Liver (tissue), 8 donors: ENCODE measurements at regions not wholly inside any gene's neighbourhood (a gene's known extent, or its start where the extent isn't known, plus 50 kb on each side); places are given as distances from the start of the nearest gene placed in this dataset.
"Not testable (repeated sequence)": the region's sequence is repeated elsewhere in the genome, so short reads cannot be mapped to it uniquely, and the experiment has no call there.

Source experiments
- DNase-seq: peaks from one replicate; pipeline ENCODE4 v3.0.0-alpha.2; 2017; ENCODE audit warnings: low spot score
- H3K27ac ChIP-seq, 2 donors: one replicate each; pipeline ENCODE4 v1.7.0; 2013; ENCODE audit warnings: inconsistent platforms in 2 of 2, low read length in 2 of 2, control low read depth in 1 of 2, low read depth in 1 of 2, mild to moderate bottlenecking in 1 of 2
- H3K27me3 ChIP-seq, 4 donors: one replicate each; pipeline versions ENCODE4 v1.6.1 to v1.7.0; 2013; ENCODE audit warnings: low read length in 3 of 4, inconsistent platforms in 1 of 4, mild to moderate bottlenecking in 1 of 4, moderate library complexity in 1 of 4; ENCODE audit not compliant: control insufficient read depth in 4 of 4, insufficient read depth in 4 of 4
- H3K36me3 ChIP-seq, 4 donors: one replicate each; pipeline versions ENCODE4 v1.6.1 to v1.7.0; 2013; ENCODE audit warnings: low read length in 3 of 4, mild to moderate bottlenecking in 3 of 4, low read depth in 1 of 4, moderate library complexity in 1 of 4; ENCODE audit not compliant: control insufficient read depth in 4 of 4, insufficient read depth in 3 of 4
- H3K4me1 ChIP-seq, 4 donors: one replicate each; pipeline versions ENCODE4 v1.6.1 to v1.7.0; 2013; ENCODE audit warnings: low read length in 3 of 4, mild to moderate bottlenecking in 3 of 4, moderate library complexity in 1 of 4; ENCODE audit not compliant: control insufficient read depth in 4 of 4, insufficient read depth in 4 of 4
- H3K4me3 ChIP-seq, 3 donors: one replicate each; pipeline versions ENCODE4 v1.6.1 to v1.7.0; 2013; ENCODE audit warnings: low read length in 3 of 3, control low read depth in 1 of 3, low read depth in 1 of 3, mild to moderate bottlenecking in 1 of 3
- H3K9ac ChIP-seq, 2 donors: one replicate each; pipeline ENCODE4 v1.7.0; 2013; ENCODE audit warnings: low read length in 2 of 2, mild to moderate bottlenecking in 2 of 2, moderate library complexity in 2 of 2, control low read depth in 1 of 2, low read depth in 1 of 2
- H3K9me3 ChIP-seq, 4 donors: one replicate each; pipeline versions ENCODE4 v1.6.1 to v1.7.0; 2013; ENCODE audit warnings: low read length in 3 of 4; ENCODE audit not compliant: control insufficient read depth in 4 of 4
- FOXA1 ChIP-seq: IDR thresholded peaks from 2 replicates; pipeline ENCODE4 v1.6.1; 2016; ENCODE audit warnings: antibody characterized with exemption
- FOXA2 ChIP-seq: IDR thresholded peaks from 2 replicates; pipeline ENCODE4 v1.6.1; 2016; ENCODE audit warnings: antibody characterized with exemption
- GABPA ChIP-seq, 2 donors: IDR thresholded peaks in 1 of 2; conservative IDR thresholded peaks in 1 of 2; 2 replicates each; pipeline ENCODE4 v1.6.1; 2016; ENCODE audit warnings: antibody characterized with exemption in 2 of 2, mild to moderate bottlenecking in 1 of 2, moderate library complexity in 1 of 2
- HNF4G ChIP-seq: IDR thresholded peaks from 2 replicates; pipeline ENCODE4 v1.6.1; 2016; ENCODE audit warnings: antibody characterized with exemption
- JUND ChIP-seq, 2 donors: IDR thresholded peaks; 2 replicates each; pipeline ENCODE4 v1.6.1; 2016; ENCODE audit warnings: antibody characterized with exemption in 2 of 2
- NR2F2 ChIP-seq: IDR thresholded peaks from 2 replicates; pipeline ENCODE4 v1.6.1; 2016; ENCODE audit warnings: antibody characterized with exemption
- RAD21 ChIP-seq, 2 donors: IDR thresholded peaks; 2 replicates each; pipeline ENCODE4 v1.6.1; 2016; ENCODE audit warnings: antibody characterized with exemption in 2 of 2, mild to moderate bottlenecking in 2 of 2
- RXRA ChIP-seq, 2 donors: IDR thresholded peaks; 2 replicates each; pipeline ENCODE4 v1.6.1; 2017 to 2018; ENCODE audit warnings: antibody characterized with exemption in 2 of 2, mild to moderate bottlenecking in 1 of 2
- SP1 ChIP-seq: IDR thresholded peaks from 2 replicates; pipeline ENCODE4 v1.6.1; 2018; ENCODE audit warnings: antibody characterized with exemption, mild to moderate bottlenecking
- YY1 ChIP-seq: IDR thresholded peaks from 2 replicates; pipeline ENCODE4 v1.6.1; 2016; ENCODE audit warnings: antibody characterized with exemption, mild to moderate bottlenecking
- WGBS: extraction: QIAGEN DNeasy Blood & Tissue Kit; methylation state at CpG from one replicate; pipeline ENCODE4 v1.1.7; 2013; 5-methylcytosine and 5-hydroxymethylcytosine counted together
- TF ChIP-seq, protein P1 (sequence below): IDR thresholded peaks from 2 replicates; pipeline ENCODE4 v1.6.1; 2016; ENCODE audit warnings: antibody characterized with exemption
- TF ChIP-seq, protein P2 (sequence below): IDR thresholded peaks from 2 replicates; pipeline ENCODE4 v1.6.1; 2016; ENCODE audit warnings: antibody characterized with exemption
- TF ChIP-seq, protein P3 (sequence below): IDR thresholded peaks from 2 replicates; pipeline ENCODE4 v1.6.1; 2016; ENCODE audit warnings: antibody characterized with exemption
- TF ChIP-seq, protein P4 (sequence below): fragments of 150-350 bp; IDR thresholded peaks from 2 replicates; pipeline ENCODE4 v1.5.1; 2017; ENCODE audit warnings: improper control_type of control experiment, low read depth, low read length; ENCODE audit not compliant: missing input control
- TF ChIP-seq, protein P5 (sequence below): IDR thresholded peaks from 2 replicates; pipeline ENCODE4 v1.6.1; 2016; ENCODE audit warnings: antibody characterized with exemption, mild to moderate bottlenecking
- donor health status: healthy.
- donor health status: healthy.
- donor health status: healthy.
- donor health status: healthy.
- donor health status: healthy.

DNA sequence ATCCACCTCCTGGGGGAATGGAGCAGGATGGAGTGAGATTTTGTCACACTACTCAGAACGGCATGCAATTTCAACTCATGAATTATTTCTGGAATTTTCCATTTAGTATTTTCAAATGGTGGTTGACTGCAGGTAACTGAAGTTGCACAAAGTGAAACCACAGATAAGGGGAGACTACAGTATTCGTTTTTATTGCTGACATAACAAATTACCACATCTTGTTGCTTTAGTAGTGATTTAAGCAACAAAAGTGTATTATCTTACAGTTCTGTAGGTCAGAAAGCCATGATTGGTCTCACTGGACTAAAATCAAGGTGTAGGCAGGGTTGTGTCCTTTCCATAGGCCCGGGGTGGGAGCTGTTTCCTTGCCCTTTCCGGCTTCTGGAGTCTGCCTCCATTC is 133.4 kb upstream of the B3GAT2 start:
- Histone ChIP-seq H3K4me1 (no peaks in the 10 kb centered on the region), H3K36me3 (no peaks in the 10 kb centered on the region), H3K9me3 (no peaks in the 10 kb centered on the region), H3K27me3 (no peaks in the 10 kb centered on the region), H3K4me3 (no peak overlapping the region), H3K27ac (no peak overlapping the region), H3K9ac (no peak overlapping the region)
- DNase-seq: no peak
- TF ChIP-seq, protein P1, sequence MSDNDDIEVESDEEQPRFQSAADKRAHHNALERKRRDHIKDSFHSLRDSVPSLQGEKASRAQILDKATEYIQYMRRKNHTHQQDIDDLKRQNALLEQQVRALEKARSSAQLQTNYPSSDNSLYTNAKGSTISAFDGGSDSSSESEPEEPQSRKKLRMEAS: no peak
- TF ChIP-seq HNF4G: no peak
- TF ChIP-seq FOXA1: no peak
- TF ChIP-seq, protein P2, sequence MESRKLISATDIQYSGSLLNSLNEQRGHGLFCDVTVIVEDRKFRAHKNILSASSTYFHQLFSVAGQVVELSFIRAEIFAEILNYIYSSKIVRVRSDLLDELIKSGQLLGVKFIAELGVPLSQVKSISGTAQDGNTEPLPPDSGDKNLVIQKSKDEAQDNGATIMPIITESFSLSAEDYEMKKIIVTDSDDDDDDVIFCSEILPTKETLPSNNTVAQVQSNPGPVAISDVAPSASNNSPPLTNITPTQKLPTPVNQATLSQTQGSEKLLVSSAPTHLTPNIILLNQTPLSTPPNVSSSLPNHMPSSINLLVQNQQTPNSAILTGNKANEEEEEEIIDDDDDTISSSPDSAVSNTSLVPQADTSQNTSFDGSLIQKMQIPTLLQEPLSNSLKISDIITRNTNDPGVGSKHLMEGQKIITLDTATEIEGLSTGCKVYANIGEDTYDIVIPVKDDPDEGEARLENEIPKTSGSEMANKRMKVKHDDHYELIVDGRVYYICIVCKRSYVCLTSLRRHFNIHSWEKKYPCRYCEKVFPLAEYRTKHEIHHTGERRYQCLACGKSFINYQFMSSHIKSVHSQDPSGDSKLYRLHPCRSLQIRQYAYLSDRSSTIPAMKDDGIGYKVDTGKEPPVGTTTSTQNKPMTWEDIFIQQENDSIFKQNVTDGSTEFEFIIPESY: no peak
- TF ChIP-seq, protein P3, sequence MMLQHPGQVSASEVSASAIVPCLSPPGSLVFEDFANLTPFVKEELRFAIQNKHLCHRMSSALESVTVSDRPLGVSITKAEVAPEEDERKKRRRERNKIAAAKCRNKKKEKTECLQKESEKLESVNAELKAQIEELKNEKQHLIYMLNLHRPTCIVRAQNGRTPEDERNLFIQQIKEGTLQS: no peak
- TF ChIP-seq NR2F2: no peak
- TF ChIP-seq JUND (IDR thresholded peaks at IDR 0.05): no peak
- no peak for TF ChIP-seq FOXA2
- TF ChIP-seq RXRA (IDR thresholded peaks at IDR 0.05): no peak
- no peak for TF ChIP-seq SP1
- TF ChIP-seq YY1: no peak
- no peak for TF ChIP-seq RAD21 (IDR thresholded peaks at IDR 0.05)
- TF ChIP-seq GABPA (IDR thresholded peaks at IDR 0.05 in 1 of 2, conservative IDR thresholded peaks at IDR 0.05 in 1 of 2): no peak
- WGBS: 77% methylated on average over 4 of the region's 4 CpGs

DNA sequence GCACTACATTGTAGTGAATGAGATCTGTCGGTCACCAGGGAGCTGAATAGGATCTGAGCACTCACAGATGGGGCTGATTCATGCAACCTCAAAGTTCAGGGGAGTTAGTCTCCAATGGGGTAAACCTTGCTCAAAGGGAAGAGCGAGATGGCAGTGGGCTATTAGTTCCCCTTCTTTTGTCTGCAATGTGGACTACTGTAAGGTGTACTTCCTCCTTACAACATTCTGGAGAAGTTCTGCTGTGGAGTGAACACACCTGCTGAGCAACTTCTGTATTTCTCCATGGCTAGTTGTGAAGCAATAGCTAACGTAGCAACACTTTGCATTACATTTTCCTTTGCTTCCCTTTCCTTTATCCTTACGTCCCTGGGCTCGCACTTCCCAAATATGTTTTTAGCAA is 134.3 kb upstream of the B3GAT2 start:
- no peak for DNase-seq
- TF ChIP-seq NR2F2: no peak
- no peak for TF ChIP-seq FOXA1
- TF ChIP-seq, protein P1: no peak
- no peak for TF ChIP-seq YY1
- TF ChIP-seq, protein P4, sequence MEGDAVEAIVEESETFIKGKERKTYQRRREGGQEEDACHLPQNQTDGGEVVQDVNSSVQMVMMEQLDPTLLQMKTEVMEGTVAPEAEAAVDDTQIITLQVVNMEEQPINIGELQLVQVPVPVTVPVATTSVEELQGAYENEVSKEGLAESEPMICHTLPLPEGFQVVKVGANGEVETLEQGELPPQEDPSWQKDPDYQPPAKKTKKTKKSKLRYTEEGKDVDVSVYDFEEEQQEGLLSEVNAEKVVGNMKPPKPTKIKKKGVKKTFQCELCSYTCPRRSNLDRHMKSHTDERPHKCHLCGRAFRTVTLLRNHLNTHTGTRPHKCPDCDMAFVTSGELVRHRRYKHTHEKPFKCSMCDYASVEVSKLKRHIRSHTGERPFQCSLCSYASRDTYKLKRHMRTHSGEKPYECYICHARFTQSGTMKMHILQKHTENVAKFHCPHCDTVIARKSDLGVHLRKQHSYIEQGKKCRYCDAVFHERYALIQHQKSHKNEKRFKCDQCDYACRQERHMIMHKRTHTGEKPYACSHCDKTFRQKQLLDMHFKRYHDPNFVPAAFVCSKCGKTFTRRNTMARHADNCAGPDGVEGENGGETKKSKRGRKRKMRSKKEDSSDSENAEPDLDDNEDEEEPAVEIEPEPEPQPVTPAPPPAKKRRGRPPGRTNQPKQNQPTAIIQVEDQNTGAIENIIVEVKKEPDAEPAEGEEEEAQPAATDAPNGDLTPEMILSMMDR: no peak
- no peak for TF ChIP-seq JUND (IDR thresholded peaks at IDR 0.05)
- TF ChIP-seq SP1: no peak
- no peak for TF ChIP-seq HNF4G
- no peak for TF ChIP-seq GABPA (IDR thresholded peaks at IDR 0.05 in 1 of 2, conservative IDR thresholded peaks at IDR 0.05 in 1 of 2)
- TF ChIP-seq, protein P3: no peak
- no peak overlapping the region for H3K9ac ChIP-seq
- whole genome bisulfite sequencing: 72% methylated on average over 5 of the region's 5 CpGs
- no peaks in the 10 kb centered on the region for H3K27me3 ChIP-seq
- H3K4me1 ChIP-seq: no peaks in the 10 kb centered on the region
- no peaks in the 10 kb centered on the region for H3K9me3 ChIP-seq
- no peak overlapping the region for H3K4me3 ChIP-seq
- H3K36me3 ChIP-seq: no peaks in the 10 kb centered on the region
- H3K27ac ChIP-seq: no peak overlapping the region

DNA sequence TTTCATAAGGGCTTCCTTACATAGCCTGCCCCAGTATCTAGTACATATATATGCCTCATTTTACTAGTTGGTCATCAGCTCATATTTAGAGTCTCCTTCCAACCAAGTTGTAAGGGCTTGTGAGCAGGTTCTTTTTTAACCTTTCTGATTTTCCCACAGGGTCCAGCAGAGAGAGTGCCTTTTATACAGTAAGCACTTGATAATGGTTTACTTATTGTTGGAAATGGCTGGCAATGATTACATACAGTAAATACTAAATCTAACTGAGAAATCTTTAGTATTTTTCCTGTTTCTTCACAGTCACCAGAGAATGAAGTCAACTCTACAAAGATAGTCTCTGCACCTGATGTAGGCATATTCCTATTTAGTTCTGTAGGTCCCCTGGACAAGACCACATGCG is 135.1 kb upstream of the B3GAT2 start:
- H3K36me3 ChIP-seq: no peaks in the 10 kb centered on the region
- 95% methylated on average over 1 of the region's 1 CpG for WGBS
- TF ChIP-seq, protein P5, sequence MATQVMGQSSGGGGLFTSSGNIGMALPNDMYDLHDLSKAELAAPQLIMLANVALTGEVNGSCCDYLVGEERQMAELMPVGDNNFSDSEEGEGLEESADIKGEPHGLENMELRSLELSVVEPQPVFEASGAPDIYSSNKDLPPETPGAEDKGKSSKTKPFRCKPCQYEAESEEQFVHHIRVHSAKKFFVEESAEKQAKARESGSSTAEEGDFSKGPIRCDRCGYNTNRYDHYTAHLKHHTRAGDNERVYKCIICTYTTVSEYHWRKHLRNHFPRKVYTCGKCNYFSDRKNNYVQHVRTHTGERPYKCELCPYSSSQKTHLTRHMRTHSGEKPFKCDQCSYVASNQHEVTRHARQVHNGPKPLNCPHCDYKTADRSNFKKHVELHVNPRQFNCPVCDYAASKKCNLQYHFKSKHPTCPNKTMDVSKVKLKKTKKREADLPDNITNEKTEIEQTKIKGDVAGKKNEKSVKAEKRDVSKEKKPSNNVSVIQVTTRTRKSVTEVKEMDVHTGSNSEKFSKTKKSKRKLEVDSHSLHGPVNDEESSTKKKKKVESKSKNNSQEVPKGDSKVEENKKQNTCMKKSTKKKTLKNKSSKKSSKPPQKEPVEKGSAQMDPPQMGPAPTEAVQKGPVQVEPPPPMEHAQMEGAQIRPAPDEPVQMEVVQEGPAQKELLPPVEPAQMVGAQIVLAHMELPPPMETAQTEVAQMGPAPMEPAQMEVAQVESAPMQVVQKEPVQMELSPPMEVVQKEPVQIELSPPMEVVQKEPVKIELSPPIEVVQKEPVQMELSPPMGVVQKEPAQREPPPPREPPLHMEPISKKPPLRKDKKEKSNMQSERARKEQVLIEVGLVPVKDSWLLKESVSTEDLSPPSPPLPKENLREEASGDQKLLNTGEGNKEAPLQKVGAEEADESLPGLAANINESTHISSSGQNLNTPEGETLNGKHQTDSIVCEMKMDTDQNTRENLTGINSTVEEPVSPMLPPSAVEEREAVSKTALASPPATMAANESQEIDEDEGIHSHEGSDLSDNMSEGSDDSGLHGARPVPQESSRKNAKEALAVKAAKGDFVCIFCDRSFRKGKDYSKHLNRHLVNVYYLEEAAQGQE: no peak
- no peak overlapping the region for H3K27ac ChIP-seq
- no peak for DNase-seq
- H3K9me3 ChIP-seq: no peaks in the 10 kb centered on the region
- H3K27me3 ChIP-seq: no peaks in the 10 kb centered on the region
- no peak overlapping the region for H3K9ac ChIP-seq
- H3K4me3 ChIP-seq: no peak overlapping the region
- H3K4me1 ChIP-seq: no peaks in the 10 kb centered on the region

DNA sequence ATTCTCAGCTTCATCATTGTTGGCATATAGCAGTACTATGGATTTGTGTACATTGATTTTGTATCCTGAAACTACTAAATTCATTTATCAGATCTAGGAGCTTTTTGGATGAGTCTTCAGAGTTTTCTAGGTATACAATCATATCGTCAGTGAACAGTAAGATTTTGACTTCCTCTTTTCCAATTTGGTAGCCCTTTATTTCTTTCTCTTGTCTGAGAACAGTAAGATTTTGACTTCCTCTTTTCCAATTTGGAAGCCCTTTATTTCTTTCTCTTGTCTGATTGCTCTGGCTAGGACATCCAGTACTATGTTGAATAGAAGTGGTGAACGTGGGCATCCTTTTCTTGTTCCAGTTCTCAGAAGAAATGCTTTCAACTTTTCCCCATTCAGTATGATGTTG is 140.4 kb upstream of the B3GAT2 start:
- H3K27ac ChIP-seq, H3K27me3 ChIP-seq, H3K36me3 ChIP-seq, H3K4me3 ChIP-seq, H3K9ac ChIP-seq, H3K4me1 ChIP-seq, DNase-seq, H3K9me3 ChIP-seq: not testable (repeated sequence)
- WGBS: 63% methylated on average over 2 of the region's 2 CpGs
